Lower leg skin (tissue), 4 donors: ENCODE measurements at regions not wholly inside any gene's neighbourhood (a gene's known extent, or its start where the extent isn't known, plus 50 kb on each side); places are given as distances from the start of the nearest gene placed in this dataset.

ENCODE experiments used
- DNase-seq, 2 donors: peaks; one replicate each; pipeline ENCODE4 v3.0.0-alpha.2; 2019; ENCODE audit warnings: low spot score in 2 of 2
- H3K4me3 ChIP-seq: fragments of 200-600 bp; sonication (generic); 2 replicates; pipeline ENCODE4 v1.5.1; 2017; ENCODE audit warnings: mild to moderate bottlenecking, low read depth; ENCODE audit not compliant: poor library complexity, severe bottlenecking
- POLR2A ChIP-seq, 2 donors: fragments of 450-650 bp; IDR thresholded peaks; one replicate each; pipeline ENCODE4 v1.6.1; 2016 to 2017; ENCODE audit warnings: antibody characterized with exemption in 2 of 2, mild to moderate bottlenecking in 1 of 2, moderate library complexity in 1 of 2
- WGBS, 2 donors: methylation state at CpG; one replicate each; pipeline ENCODE4 v1.1.5; 2018; 5-methylcytosine and 5-hydroxymethylcytosine counted together
- intact Hi-C: fragments of 100-400 bp; cut with DNase I; formaldehyde crosslinking; loops from one replicate; pipeline ENCODE4 v1.15.0; 2023; ENCODE audit warnings: low total_unique reads
- TF ChIP-seq, protein P1 (sequence below), 3 donors: fragments of 450-650 bp; IDR thresholded peaks; one replicate each; pipeline ENCODE4 v1.5.1; 2016; ENCODE audit warnings: antibody characterized with exemption in 3 of 3, mild to moderate bottlenecking in 3 of 3, moderate library complexity in 2 of 3

DNA sequence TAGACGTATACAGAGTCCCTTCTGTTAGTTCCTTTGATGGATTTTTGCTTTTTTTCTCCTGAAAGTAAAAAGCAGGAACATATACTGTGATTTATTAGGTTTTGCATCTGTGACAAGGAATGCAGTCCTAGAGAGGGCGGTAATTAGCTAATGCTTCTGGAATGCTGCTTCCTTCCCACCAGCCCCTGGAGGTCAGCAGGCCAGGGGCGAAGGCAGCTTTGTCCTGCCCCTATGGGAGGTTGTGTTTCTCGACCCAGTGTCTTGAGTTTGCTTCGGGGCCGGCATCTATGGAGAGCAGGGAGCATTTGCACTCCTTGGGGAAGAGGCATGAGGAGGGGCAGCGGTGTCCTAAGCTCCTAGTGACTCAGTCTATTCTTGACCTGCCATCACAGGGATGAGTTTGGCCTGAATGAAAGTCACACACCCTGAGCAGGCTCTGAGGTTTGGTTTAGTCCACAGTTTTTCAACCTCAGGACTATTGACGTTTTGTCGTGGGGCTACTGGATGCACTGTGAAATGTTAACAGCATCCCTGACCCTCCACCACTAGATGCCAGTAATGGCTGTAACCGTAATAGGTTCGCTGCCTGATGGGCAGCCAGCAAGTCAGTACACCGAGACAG lies 85.0 kb upstream of the KCNJ15 start:
- WGBS, 2 donors = 60 to 66% methylated on average over 12 of the region's 12 CpGs
- DNase-seq = no peak
- intact Hi-C loops = no loop called here
- TF ChIP-seq POLR2A (IDR thresholded peaks at IDR 0.05) = no peak
- TF ChIP-seq, protein P1, sequence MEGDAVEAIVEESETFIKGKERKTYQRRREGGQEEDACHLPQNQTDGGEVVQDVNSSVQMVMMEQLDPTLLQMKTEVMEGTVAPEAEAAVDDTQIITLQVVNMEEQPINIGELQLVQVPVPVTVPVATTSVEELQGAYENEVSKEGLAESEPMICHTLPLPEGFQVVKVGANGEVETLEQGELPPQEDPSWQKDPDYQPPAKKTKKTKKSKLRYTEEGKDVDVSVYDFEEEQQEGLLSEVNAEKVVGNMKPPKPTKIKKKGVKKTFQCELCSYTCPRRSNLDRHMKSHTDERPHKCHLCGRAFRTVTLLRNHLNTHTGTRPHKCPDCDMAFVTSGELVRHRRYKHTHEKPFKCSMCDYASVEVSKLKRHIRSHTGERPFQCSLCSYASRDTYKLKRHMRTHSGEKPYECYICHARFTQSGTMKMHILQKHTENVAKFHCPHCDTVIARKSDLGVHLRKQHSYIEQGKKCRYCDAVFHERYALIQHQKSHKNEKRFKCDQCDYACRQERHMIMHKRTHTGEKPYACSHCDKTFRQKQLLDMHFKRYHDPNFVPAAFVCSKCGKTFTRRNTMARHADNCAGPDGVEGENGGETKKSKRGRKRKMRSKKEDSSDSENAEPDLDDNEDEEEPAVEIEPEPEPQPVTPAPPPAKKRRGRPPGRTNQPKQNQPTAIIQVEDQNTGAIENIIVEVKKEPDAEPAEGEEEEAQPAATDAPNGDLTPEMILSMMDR (IDR thresholded peaks at IDR 0.05) = no peak
- H3K4me3 ChIP-seq = no peak overlapping the region

DNA sequence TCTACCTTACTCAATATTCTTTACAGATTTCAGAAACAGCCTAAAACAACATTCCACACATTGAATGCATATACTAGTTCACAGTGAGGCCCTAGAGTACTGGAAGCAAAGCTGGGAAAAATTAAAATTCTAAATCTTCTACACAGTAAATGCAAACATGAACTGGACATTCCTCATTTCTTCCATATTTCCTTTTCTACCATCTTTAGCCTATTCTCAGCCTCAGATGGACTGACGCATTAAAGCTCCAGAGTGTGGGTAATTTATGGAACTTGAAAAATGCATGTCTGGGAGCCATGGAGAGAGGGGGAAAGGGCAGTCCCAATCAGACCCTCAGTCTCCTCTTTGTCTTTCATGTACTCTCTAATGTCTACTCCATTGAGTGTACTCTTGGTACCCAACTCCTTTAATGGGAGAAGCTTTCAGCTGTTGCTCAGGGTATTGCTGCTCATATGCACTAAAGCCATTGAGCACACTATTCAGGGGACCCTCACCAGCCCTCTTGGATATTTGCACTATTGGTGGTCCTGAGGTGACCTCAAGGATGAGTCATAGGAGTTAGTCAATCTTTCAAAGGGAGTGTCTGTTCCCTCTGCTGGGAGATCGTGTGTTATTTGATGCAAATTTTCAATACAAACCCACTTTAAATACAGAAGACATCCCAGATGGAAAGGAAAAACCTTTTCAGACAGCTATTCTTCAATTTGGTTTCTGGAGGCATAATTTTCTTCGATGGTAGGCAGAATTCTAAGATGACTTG lies 83.3 kb upstream of the KCNJ15 start:
- no peak overlapping the region for H3K4me3 ChIP-seq
- TF ChIP-seq POLR2A (IDR thresholded peaks at IDR 0.05) = no peak
- TF ChIP-seq, protein P1 (IDR thresholded peaks at IDR 0.05) = no peak
- WGBS, 2 donors = 85 to 91% methylated on average over 3 of the region's 3 CpGs
- no peak for DNase-seq
- intact Hi-C loops = no loop called here

DNA sequence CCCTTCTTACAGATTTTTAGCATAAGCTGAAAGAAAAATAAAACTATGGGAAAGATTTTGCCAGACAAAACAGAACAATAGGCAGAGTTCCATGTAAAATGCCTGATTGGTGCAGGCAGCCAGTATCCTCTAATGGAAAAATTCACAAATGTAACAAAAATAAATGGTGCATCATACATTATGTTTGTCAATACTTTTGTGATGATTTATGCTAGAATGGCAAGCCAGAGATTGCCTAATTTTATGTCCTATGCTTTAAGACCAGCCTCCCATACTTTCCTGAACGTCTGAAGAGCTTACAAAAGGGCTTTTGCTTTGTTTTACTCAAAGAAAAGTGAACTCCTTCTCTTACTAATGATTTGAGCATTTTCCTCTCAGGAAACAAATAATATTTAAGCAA lies 81.5 kb upstream of the KCNJ15 start:
- TF ChIP-seq, protein P1 (IDR thresholded peaks at IDR 0.05) = no peak
- TF ChIP-seq POLR2A (IDR thresholded peaks at IDR 0.05) = no peak
- no peak overlapping the region for H3K4me3 ChIP-seq
- intact Hi-C loops = no loop called here
- DNase-seq = no peak
- 43 to 49% methylated on average over 1 of the region's 1 CpG for WGBS, 2 donors

- TF ChIP-seq, protein P1 (IDR thresholded peaks at IDR 0.05) = no peak
- TF ChIP-seq POLR2A (IDR thresholded peaks at IDR 0.05) = no peak
- intact Hi-C loops = no loop called here
- no peak overlapping the region for H3K4me3 ChIP-seq
- WGBS, 2 donors = 83 to 90% methylated on average over 5 of the region's 5 CpGs
- no peak for DNase-seq
Observed at GRCh38 chr21:38177919-38178652, 78.7 kb upstream of the KCNJ15 start.

DNA sequence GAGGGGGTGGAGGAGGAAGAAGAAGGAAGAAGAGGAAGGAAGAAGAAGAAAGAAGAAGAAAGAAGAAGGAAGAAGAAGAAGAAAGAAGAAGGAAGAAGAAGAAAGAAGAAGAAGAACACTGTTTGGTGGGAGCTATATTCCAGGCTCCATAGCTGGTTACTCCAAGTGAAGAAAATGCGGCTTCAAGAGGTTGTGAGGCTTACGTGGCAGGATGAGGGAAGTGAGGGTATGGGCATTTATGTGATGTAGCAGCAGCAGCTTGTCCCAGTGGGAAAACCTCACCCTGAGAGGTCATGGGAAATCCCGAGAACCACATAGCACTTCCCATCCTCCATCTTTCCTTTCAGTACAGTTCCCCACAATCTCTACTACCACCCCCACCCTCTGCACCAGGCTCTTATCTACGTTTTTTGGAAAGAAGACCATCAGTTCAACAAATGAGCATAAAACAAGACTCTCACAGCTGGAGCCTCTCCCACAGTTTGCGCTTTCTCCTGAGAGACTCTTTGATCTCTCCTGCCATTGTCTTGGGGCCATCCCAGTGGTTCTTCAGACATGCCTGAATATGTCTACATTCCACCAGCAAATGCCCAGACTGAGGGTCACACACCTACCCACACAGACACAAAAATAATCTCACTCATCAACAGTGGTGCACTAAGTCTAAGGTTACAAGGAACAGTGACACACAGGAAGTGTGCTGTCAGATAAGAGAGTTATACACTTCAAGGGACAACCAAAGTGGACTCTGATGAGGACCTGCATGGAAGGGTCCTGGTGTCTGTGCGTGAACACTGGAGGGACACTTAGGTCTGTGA lies 77.9 kb upstream of the KCNJ15 start:
- intact Hi-C loops = no loop called here
- TF ChIP-seq POLR2A (IDR thresholded peaks at IDR 0.05) = no peak
- TF ChIP-seq, protein P1 (IDR thresholded peaks at IDR 0.05) = no peak
- DNase-seq = no peak
- 84 to 86% methylated on average over 6 of the region's 6 CpGs for WGBS, 2 donors
- no peak overlapping the region for H3K4me3 ChIP-seq
